H1 (cell line): ENCODE measurements at regions not wholly inside any gene's neighbourhood (a gene's known extent, or its start where the extent isn't known, plus 50 kb on each side); places are given as distances from the start of the nearest gene placed in this dataset.

Experiments used
- CTCF ChIA-PET: fragments of 300-600 bp; sonication (Branson Sonifier 250); formaldehyde crosslinking; loops from one replicate; lab custom pipeline; 2021; ENCODE audit not compliant: partially characterized antibody; lab: Charles Lee
- POLR2A ChIA-PET: fragments of 300-600 bp; sonication (Branson Sonifier 250); formaldehyde crosslinking; loops from one replicate; lab custom pipeline; 2021; ENCODE audit warnings: inconsistent platforms; ENCODE audit not compliant: partially characterized antibody; lab: Charles Lee
- DNase-seq, 2 experiments: peaks; one replicate each; pipeline versions ENCODE4 v3.0.0 to v3.0.0-alpha.2; 2010 to 2022; ENCODE audit warnings: low spot score in 2 of 2, low read depth in 1 of 2, mixed read lengths in 1 of 2
- FAIRE-seq: peaks from 2 replicates; lab custom pipeline; 2011; peaks lifted over from hg19 to GRCh38; lab: Jason Lieb, UNC
- H2AFZ ChIP-seq: 2 replicates; pipeline ENCODE4 v1.8.1; 2012; ENCODE audit warnings: low read length, inconsistent platforms
- H2AK5ac ChIP-seq: 2 replicates; pipeline ENCODE4 v1.6.1; 2013; ENCODE audit warnings: low read depth, low read length
- H2BK120ac ChIP-seq: replicated peaks from 2 replicates; pipeline ENCODE3; 2013; ENCODE audit warnings: low read depth, low read length, inconsistent platforms
- H2BK12ac ChIP-seq: 2 replicates; pipeline ENCODE4 v1.6.1; 2013; ENCODE audit warnings: low read depth, low read length
- H2BK15ac ChIP-seq: 2 replicates; pipeline ENCODE4 v1.6.1; 2013; ENCODE audit warnings: low read length
- H2BK20ac ChIP-seq: 2 replicates; pipeline ENCODE4 v1.6.1; 2013; ENCODE audit warnings: low read length
- H2BK5ac ChIP-seq: 2 replicates; pipeline ENCODE4 v1.6.1; 2013; ENCODE audit warnings: low read depth, low read length
- H3K14ac ChIP-seq: 2 replicates; pipeline ENCODE4 v1.6.1; 2013; ENCODE audit warnings: inconsistent platforms; ENCODE audit not compliant: insufficient read length
- H3K18ac ChIP-seq: 2 replicates; pipeline ENCODE4 v1.6.1; 2013; ENCODE audit warnings: low read length; ENCODE audit errors: extremely low read depth
- H3K23ac ChIP-seq: 2 replicates; pipeline ENCODE4 v1.6.1; 2013; ENCODE audit warnings: inconsistent platforms; ENCODE audit not compliant: insufficient read length
- H3K23me2 ChIP-seq: 2 replicates; pipeline ENCODE4 v1.6.1; 2013; ENCODE audit warnings: low read depth, low read length
- H3K27ac ChIP-seq: 2 replicates; pipeline ENCODE4 v1.6.1; 2011; ENCODE audit warnings: low read depth, low read length, inconsistent platforms
- H3K27me3 ChIP-seq, 4 experiments: replicated peaks in 1 of 4; 1 replicate in 1 of 4; 2 replicates in 3 of 4; pipeline versions ENCODE4 v1.6.1 to v1.8.1; 2011 to 2013; ENCODE audit warnings: low read length in 3 of 4, mild to moderate bottlenecking in 3 of 4, inconsistent platforms in 2 of 4, mixed read lengths in 2 of 4, moderate library complexity in 1 of 4; ENCODE audit not compliant: control insufficient read depth in 3 of 4, insufficient read depth in 3 of 4; ENCODE audit errors: extremely low read depth in 1 of 4
- H3K36me3 ChIP-seq, 4 experiments: 2 replicates each; pipeline versions ENCODE4 v1.6.1 to v1.8.1; 2011 to 2013; ENCODE audit warnings: mild to moderate bottlenecking in 4 of 4, low read length in 3 of 4, moderate library complexity in 2 of 4, control low read depth in 1 of 4, inconsistent platforms in 1 of 4; ENCODE audit not compliant: insufficient read depth in 4 of 4, control insufficient read depth in 2 of 4
- H3K4ac ChIP-seq: replicated peaks from 2 replicates; pipeline ENCODE3; 2013; ENCODE audit warnings: low read length, low read depth, mixed read lengths, inconsistent platforms; ENCODE audit not compliant: insufficient read length
- H3K4me1 ChIP-seq, 4 experiments: replicated peaks in 1 of 4; 1 replicate in 1 of 4; 2 replicates in 3 of 4; pipeline versions ENCODE4 v1.6.1 to v1.8.1; 2011 to 2013; ENCODE audit warnings: low read length in 3 of 4, inconsistent platforms in 2 of 4, mixed read lengths in 1 of 4; ENCODE audit not compliant: insufficient read depth in 4 of 4, control insufficient read depth in 3 of 4
- H3K4me2 ChIP-seq, 2 experiments: 2 replicates each; pipeline versions ENCODE4 v1.6.1 to v1.8.1; 2011 to 2013; ENCODE audit warnings: low read depth in 2 of 2, low read length in 2 of 2, control low read depth in 1 of 2, inconsistent platforms in 1 of 2, mild to moderate bottlenecking in 1 of 2; ENCODE audit not compliant: insufficient read depth in 1 of 2
- H3K4me3 ChIP-seq, 4 experiments: fragments of 200-600, 300-600 bp in 1 of 4; sonication (generic), shearing (Covaris generic), sonication (Bioruptor Twin) in 1 of 4; 2 replicates each; pipeline versions ENCODE4 v1.5.1 to v1.8.1; 2011 to 2016; ENCODE audit warnings: low read length in 4 of 4, low read depth in 3 of 4, control low read depth in 2 of 4, inconsistent platforms in 2 of 4, mild to moderate bottlenecking in 2 of 4, mixed read lengths in 1 of 4, moderate library complexity in 1 of 4; ENCODE audit not compliant: insufficient read depth in 2 of 4; ENCODE audit errors: extremely low read depth in 1 of 4
- H3K56ac ChIP-seq: replicated peaks from 2 replicates; pipeline ENCODE3; 2013; ENCODE audit warnings: low read depth, mild to moderate bottlenecking, mixed read lengths, low read length, inconsistent platforms; ENCODE audit not compliant: insufficient read length
- H3K79me1 ChIP-seq: 2 replicates; pipeline ENCODE4 v1.6.1; 2013; ENCODE audit warnings: low read depth, low read length, control low read depth
- H3K79me2 ChIP-seq, 2 experiments: 2 replicates each; pipeline versions ENCODE4 v1.6.1 to v1.8.1; 2012 to 2013; ENCODE audit warnings: low read length in 2 of 2, mild to moderate bottlenecking in 2 of 2, inconsistent platforms in 1 of 2; ENCODE audit not compliant: insufficient read depth in 2 of 2, control insufficient read depth in 1 of 2
- H3K9ac ChIP-seq, 4 experiments: replicated peaks in 1 of 4; 1 replicate in 1 of 4; 2 replicates in 3 of 4; pipeline versions ENCODE4 v1.6.1 to v1.8.1; 2011 to 2013; ENCODE audit warnings: low read depth in 3 of 4, low read length in 3 of 4, control low read depth in 2 of 4, mild to moderate bottlenecking in 2 of 4, moderate library complexity in 2 of 4, inconsistent platforms in 1 of 4; ENCODE audit errors: extremely low read depth in 1 of 4
- H3K9me3 ChIP-seq, 2 experiments: 2 replicates each; pipeline versions ENCODE4 v1.6.1 to v1.8.1; 2012 to 2013; ENCODE audit warnings: mild to moderate bottlenecking in 2 of 2, moderate library complexity in 2 of 2, control low read depth in 1 of 2, inconsistent platforms in 1 of 2, low read depth in 1 of 2, low read length in 1 of 2, mixed read lengths in 1 of 2; ENCODE audit not compliant: insufficient read depth in 2 of 2
- H4K20me1 ChIP-seq, 2 experiments: replicated peaks in 1 of 2; 2 replicates each; pipeline versions ENCODE3 to v1.8.1; 2011 to 2013; ENCODE audit warnings: inconsistent platforms in 2 of 2, low read length in 2 of 2, mild to moderate bottlenecking in 1 of 2; ENCODE audit not compliant: insufficient read depth in 2 of 2, control insufficient read depth in 1 of 2
- H4K5ac ChIP-seq: 2 replicates; pipeline ENCODE4 v1.6.1; 2013; ENCODE audit warnings: low read length, low read depth, mixed read lengths, inconsistent platforms; ENCODE audit not compliant: insufficient read length
- H4K8ac ChIP-seq: 2 replicates; pipeline ENCODE4 v1.8.0; 2013; ENCODE audit warnings: mild to moderate bottlenecking, moderate library complexity, low read length, inconsistent platforms; ENCODE audit not compliant: insufficient read depth; ENCODE audit errors: extremely low read depth
- H4K91ac ChIP-seq: replicated peaks from 2 replicates; pipeline ENCODE3; 2013; ENCODE audit warnings: low read length, mixed read lengths, inconsistent platforms; ENCODE audit not compliant: insufficient read length
- CBX5 ChIP-seq: fragments of 300-800, 300-1000 bp; sonication (generic); IDR thresholded peaks from 2 replicates; pipeline ENCODE4 v1.7.1; 2016; ENCODE audit warnings: antibody characterized with exemption, low read length, low read depth
- CBX8 ChIP-seq: fragments of 300-800, 300-1000 bp; sonication (generic); IDR thresholded peaks from 2 replicates; pipeline ENCODE4 v1.7.1; 2016; ENCODE audit warnings: low read depth, low read length, borderline replicate concordance
- CHD1 ChIP-seq: IDR thresholded peaks from 2 replicates; pipeline ENCODE4 v1.6.1; 2012; ENCODE audit warnings: low read depth, low read length, improper control_type of control experiment
- GABPA ChIP-seq: IDR thresholded peaks from 2 replicates; pipeline ENCODE4 v1.6.1; 2011; ENCODE audit warnings: mild to moderate bottlenecking, low read length, moderate library complexity, borderline replicate concordance; ENCODE audit not compliant: insufficient read depth
- JUN ChIP-seq: IDR thresholded peaks from 2 replicates; pipeline ENCODE4 v1.6.1; 2011; ENCODE audit warnings: low read depth, mild to moderate bottlenecking, improper control_type of control experiment, low read length
- KDM4A ChIP-seq: IDR thresholded peaks from one replicate; pipeline ENCODE4 v1.7.1; 2012; ENCODE audit warnings: low read depth, mild to moderate bottlenecking, moderate library complexity, low read length, inconsistent platforms; ENCODE audit not compliant: severe bottlenecking
- POU5F1 ChIP-seq: IDR thresholded peaks from 2 replicates; pipeline ENCODE4 v1.6.1; 2011; ENCODE audit warnings: low read depth, mild to moderate bottlenecking, low read length, moderate library complexity
- SIRT6 ChIP-seq: IDR thresholded peaks from one replicate; pipeline ENCODE4 v1.7.1; 2012; ENCODE audit warnings: low read length, inconsistent platforms
- WGBS, 2 experiments: shearing (Covaris generic) in 1 of 2; methylation state at CpG; one replicate each; pipeline versions ENCODE4 v1.1.6 to v1.1.7; 2013 to 2015; ENCODE audit warnings: low lambda C conversion rate in 2 of 2, mixed read lengths in 2 of 2, inconsistent platforms in 1 of 2, low coverage in 1 of 2, missing lambda C conversion rate in 1 of 2; ENCODE audit not compliant: insufficient replicate concordance in 2 of 2, insufficient coverage in 1 of 2, insufficient read length in 1 of 2; ENCODE audit errors: extremely low coverage in 1 of 2, missing lambda C conversion rate in 1 of 2; 5-methylcytosine and 5-hydroxymethylcytosine counted together
- TF ChIP-seq, protein P1 (sequence below): IDR thresholded peaks from 2 replicates; pipeline ENCODE4 v1.6.1; 2012; ENCODE audit warnings: inconsistent platforms

DNA sequence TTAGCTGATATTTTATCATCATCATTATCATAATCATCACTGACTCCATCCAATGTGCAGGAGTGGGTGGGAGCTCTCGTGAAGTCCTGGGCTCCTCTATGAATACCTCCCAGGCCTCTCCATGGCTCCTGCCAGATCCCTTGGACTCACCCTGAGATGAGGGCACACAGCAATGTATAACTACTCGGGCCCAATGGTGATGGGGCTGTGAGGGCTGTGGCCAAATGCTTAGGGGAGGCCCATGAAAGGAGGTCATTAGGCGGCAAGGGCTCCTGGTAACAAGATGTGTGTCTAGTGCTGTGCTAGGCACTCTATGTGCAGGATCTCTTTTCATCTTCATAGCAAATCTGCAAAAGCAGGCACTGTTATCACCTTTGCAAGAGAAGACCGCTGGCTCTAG lies 270.9 kb downstream of the GLRX3 start:
- no peak overlapping the region for H4K8ac ChIP-seq
- WGBS, 2 experiments: 91% methylated on average over 4 of the region's 4 CpGs; no CpG with 5 or more reads in 1 of the 2 experiments
- H2BK12ac ChIP-seq: no peak overlapping the region
- ChIA-PET CTCF (no interaction called here), POLR2A (no interaction called here)
- no peaks in the 10 kb centered on the region for H3K9me3 ChIP-seq
- peaks cover 0 to 4% (median 1%) of the 10 kb centered on the region in 4 experiments; a peak in 1 of 7 replicates for H3K4me1 ChIP-seq
- no peak overlapping the region for H3K4me2 ChIP-seq
- H3K56ac ChIP-seq: no peak overlapping the region
- no peaks in the 10 kb centered on the region for H3K79me2 ChIP-seq
- H2BK120ac ChIP-seq: no peak overlapping the region
- no peak overlapping the region for H2BK20ac ChIP-seq
- no peak overlapping the region for H3K27ac ChIP-seq
- H4K20me1 ChIP-seq: no peaks in the 10 kb centered on the region
- no peak for FAIRE-seq
- H3K14ac ChIP-seq: no peak overlapping the region
- H3K4me3 ChIP-seq: no peak overlapping the region
- H4K91ac ChIP-seq: no peak overlapping the region
- H2AFZ ChIP-seq: no peak overlapping the region
- no peak overlapping the region for H2BK5ac ChIP-seq
- H3K27me3 ChIP-seq: no peaks in the 10 kb centered on the region; a peak in 2 of 7 replicates
- no peak overlapping the region for H2AK5ac ChIP-seq
- no peak overlapping the region for H3K23ac ChIP-seq
- H3K79me1 ChIP-seq: no peaks in the 10 kb centered on the region
- H3K23me2 ChIP-seq: no peaks in the 10 kb centered on the region
- DNase-seq: no peak
- no peak overlapping the region for H3K9ac ChIP-seq
- no peaks in the 10 kb centered on the region for H3K36me3 ChIP-seq
- no peak overlapping the region for H3K18ac ChIP-seq
- no peak overlapping the region for H2BK15ac ChIP-seq
- H4K5ac ChIP-seq: no peak overlapping the region
- no peak overlapping the region for H3K4ac ChIP-seq
- TF ChIP-seq CBX5 (no peak), POU5F1 (no peak), CHD1 (no peak), KDM4A (no peak), JUN (no peak), GABPA (no peak), SIRT6 (no peak), CBX8 (no peak)
- TF ChIP-seq, protein P1, sequence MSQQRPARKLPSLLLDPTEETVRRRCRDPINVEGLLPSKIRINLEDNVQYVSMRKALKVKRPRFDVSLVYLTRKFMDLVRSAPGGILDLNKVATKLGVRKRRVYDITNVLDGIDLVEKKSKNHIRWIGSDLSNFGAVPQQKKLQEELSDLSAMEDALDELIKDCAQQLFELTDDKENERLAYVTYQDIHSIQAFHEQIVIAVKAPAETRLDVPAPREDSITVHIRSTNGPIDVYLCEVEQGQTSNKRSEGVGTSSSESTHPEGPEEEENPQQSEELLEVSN: no peak
